G401.6 (cell line): ENCODE measurements at regions not wholly inside any gene's neighbourhood (a gene's known extent, or its start where the extent isn't known, plus 50 kb on each side); places are given as distances from the start of the nearest gene placed in this dataset.

Source experiments
- FAIRE-seq: peaks from 2 replicates; lab custom pipeline; 2012; peaks lifted over from hg19 to GRCh38; lab: Jason Lieb, UNC

GRCh38 chr3:147760085-147760484 lies 350.9 kb downstream of the ZIC1 start:
- FAIRE-seq, result no peak

DNA sequence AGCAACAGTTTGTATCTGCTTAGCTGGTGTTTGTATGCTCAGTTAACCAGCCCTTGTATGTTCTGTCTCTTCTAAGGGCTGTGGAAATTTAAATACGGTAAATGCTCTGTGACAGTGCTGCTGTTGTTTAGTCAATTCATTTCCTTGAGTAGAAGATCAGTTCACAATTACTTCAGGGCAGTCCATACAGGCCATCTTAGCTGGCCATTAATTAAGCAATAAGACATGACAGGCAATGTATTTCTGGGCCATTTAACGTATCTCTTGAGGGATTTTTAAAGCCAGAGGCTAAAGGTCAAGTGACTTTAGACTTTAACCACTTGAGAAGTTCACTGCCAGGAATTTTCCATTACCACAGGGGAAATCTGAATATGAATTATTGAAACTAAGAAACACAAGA lies 351.8 kb downstream of the ZIC1 start:
- FAIRE-seq, result no peak

- FAIRE-seq, result no peak
Measured at GRCh38 chr3:147773116-147773630, 364.0 kb downstream of the ZIC1 start.

DNA sequence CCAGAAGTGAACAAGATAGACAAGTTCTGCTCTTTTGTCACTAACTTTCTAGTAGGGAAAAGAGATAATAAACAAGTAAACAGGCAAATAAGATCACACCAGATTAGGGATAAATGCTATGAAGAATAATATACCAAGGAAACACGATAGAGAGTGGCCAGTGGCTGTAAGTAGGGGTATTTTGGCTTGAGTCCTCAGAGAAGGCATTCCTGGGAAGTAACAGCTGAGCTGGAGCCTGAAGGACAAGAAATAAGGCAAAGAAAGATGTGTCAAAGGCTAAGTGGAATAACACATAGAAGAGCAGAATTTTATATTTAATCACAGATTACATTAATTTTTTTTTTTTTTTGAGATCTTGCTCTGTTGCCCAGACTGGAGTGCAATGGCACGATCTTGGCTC lies 366.2 kb downstream of the ZIC1 start:
- FAIRE-seq, result no peak

DNA sequence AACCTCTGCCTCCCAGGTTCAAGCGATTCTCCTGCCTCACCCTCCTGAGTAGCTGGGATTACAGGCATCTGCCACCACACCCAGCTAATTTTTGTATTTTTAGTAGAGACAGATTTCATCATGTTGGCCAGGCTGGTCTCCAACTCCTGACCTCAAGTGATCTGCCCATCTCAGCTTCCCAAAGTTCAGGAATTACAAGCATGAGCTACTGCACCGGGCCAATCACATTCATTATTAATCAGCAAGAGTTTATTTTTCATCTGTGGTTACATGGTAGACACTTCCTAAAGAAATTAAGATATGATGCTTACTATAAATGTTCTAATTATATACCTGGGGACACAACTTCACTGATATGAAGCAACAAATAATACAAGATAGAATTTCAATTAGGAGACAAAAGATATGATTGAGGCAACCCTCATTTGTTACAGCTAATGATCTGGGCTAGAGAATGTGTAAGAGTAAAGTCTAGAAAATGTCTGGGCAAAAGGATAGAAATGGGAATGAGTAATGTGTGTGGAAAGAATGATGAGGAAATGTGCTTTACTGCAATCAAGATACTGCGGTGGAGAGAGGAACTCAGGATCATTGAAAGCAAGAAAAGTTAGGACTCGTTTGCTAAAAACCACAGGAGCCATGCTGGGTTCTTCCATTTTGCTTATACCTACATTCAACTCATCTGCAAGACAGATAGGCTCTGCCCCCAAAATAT lies 366.8 kb downstream of the ZIC1 start:
- FAIRE-seq, result no peak

GRCh38 chr3:147793841-147794240 lies 384.7 kb downstream of the ZIC1 start:
- no peak for FAIRE-seq

DNA sequence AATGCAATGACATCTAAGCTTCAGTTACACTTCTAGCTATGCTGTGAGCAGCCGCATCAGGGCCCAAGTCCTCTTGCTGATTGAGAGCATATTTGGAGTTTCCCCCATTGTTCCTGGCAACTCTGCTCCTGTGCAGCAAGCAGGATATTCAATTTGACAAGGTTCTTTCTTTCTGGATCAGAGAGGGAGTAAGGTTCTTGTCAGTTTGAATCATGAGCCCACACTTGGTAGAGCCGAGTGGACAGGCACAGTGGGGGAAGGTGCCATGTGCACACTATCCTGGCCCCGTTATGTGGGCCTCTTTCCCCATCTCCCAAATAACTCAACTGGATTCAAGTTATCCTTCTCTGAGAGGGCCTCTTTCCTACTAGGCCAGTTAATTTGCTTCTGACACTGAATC lies 385.4 kb downstream of the ZIC1 start:
- FAIRE-seq, result no peak

GRCh38 chr3:147795418-147795817 lies 386.3 kb downstream of the ZIC1 start:
- no peak for FAIRE-seq

- no peak for FAIRE-seq
Measured at GRCh38 chr3:147797095-147797494, 387.9 kb downstream of the ZIC1 start.

- FAIRE-seq, result no peak
Measured at GRCh38 chr3:147799601-147800000, 390.4 kb downstream of the ZIC1 start.

GRCh38 chr3:147807776-147808175 lies 398.6 kb downstream of the ZIC1 start:
- no peak for FAIRE-seq

GRCh38 chr3:147809206-147809605 lies 400.0 kb downstream of the ZIC1 start:
- FAIRE-seq, result no peak

- no peak for FAIRE-seq
Measured at GRCh38 chr3:147812186-147812911, 403.2 kb downstream of the ZIC1 start.

DNA sequence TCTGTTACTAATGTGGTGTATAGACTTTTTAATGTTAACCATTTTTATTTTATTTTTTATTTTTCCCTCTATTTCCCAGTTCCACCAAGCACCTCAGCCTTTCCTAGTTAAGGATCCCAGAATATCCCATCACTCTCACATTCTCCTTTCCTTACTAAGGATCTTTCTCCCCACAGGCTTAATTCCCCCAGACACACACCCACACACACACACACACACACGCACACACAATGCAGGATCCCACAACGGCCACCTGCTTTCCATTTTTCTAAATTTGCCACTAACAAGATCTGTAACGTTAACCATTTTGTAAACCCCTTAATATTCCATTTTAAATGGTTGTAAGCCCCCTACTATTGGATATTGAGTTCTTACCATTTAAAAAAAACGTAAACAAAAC lies 404.1 kb downstream of the ZIC1 start:
- no peak for FAIRE-seq

DNA sequence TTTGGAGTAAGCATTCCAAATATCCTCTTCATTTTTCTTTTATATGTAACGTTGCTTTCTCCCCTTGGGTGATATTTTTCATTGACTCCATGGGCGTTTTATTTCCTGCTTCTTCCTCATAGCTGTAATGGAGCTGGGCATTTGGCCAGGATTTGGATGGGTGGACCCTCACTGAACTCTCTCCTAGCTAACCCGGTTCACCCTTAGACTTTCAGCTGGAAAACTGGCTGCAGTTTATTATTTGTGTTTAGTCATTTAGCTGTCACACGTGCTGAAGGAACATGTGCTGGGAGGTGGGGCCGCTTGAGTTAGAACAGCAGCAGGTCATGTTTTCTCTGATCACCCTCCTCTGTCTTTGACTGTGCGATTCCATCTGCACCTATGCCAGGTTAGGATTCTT lies 407.6 kb downstream of the ZIC1 start:
- no peak for FAIRE-seq

GRCh38 chr3:147832611-147833010 lies 423.4 kb downstream of the ZIC1 start:
- no peak for FAIRE-seq

DNA sequence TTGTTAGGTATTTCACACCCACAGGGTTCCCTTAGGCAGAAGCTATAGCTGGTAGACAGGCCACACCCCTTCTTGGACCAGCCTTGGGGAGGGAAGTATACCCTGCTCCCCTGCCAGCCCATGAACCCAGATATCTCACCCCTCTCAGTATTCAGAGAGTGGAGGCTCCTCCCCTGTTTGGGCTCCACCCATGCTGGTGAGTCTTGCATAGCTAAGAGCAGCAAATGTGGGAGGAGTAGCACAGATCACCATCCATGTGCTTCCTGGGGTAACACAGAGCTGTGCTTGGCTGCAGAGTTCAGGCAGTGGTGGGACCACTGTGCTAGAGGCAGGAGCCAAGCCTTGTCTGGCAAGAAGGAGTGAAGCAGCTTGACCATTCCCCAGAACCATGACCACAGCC lies 427.2 kb downstream of the ZIC1 start:
- no peak for FAIRE-seq

DNA sequence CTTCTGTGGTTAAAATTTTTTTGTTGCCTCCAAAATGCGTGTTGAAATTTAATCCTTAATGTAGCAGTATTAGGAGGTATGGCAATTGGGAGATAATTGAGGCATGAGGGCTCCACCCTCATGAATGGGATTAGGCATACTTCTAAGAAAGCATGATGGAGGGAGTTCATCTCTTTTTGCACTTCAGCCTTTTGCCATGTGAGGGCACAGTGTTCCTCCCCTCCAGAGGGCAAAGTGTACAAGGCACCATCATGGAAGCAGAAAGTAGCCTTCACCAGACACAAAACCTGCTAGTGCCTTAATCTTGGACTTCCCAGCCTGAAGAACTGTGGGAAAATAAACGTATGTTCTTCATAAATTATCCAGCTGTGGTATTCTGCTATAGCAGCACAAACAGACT lies 429.5 kb downstream of the ZIC1 start:
- no peak for FAIRE-seq

GRCh38 chr3:147843331-147843730 lies 434.2 kb downstream of the ZIC1 start:
- FAIRE-seq, result no peak

- FAIRE-seq, result no peak
Measured at GRCh38 chr3:147846293-147846692, 437.1 kb downstream of the ZIC1 start.

- no peak for FAIRE-seq
Measured at GRCh38 chr3:147846854-147847478, 437.8 kb downstream of the ZIC1 start.

- FAIRE-seq, result no peak
Measured at GRCh38 chr3:147851062-147851461, 441.9 kb downstream of the ZIC1 start.

GRCh38 chr3:147854542-147854941 lies 445.4 kb downstream of the ZIC1 start:
- no peak for FAIRE-seq
